Neural cell (in vitro differentiated cells): ENCODE measurements at regions not wholly inside any gene's neighbourhood (a gene's known extent, or its start where the extent isn't known, plus 50 kb on each side); places are given as distances from the start of the nearest gene placed in this dataset.

ENCODE experiments used
- CTCF ChIP-seq: fragments of 450-650 bp; IDR thresholded peaks from 2 replicates; pipeline ENCODE4 v1.5.1; 2014; ENCODE audit warnings: antibody characterized with exemption, mild to moderate bottlenecking, moderate library complexity; ENCODE audit not compliant: poor library complexity, severe bottlenecking
- EP300 ChIP-seq: fragments of 450-650 bp; conservative IDR thresholded peaks from 2 replicates; pipeline ENCODE4 v1.6.1; 2014; ENCODE audit warnings: antibody characterized with exemption, mild to moderate bottlenecking, moderate library complexity; ENCODE audit not compliant: poor library complexity, severe bottlenecking
- EZH2 ChIP-seq: fragments of 200-600, 300-800 bp; shearing (Covaris generic), sonication (generic); IDR thresholded peaks from 2 replicates; pipeline ENCODE4 v1.6.1; 2014; ENCODE audit warnings: antibody characterized with exemption, low read length, borderline replicate concordance, mild to moderate bottlenecking; ENCODE audit not compliant: insufficient read depth, poor library complexity, severe bottlenecking
- MXI1 ChIP-seq: fragments of 450-650 bp; conservative IDR thresholded peaks from 2 replicates; pipeline ENCODE4 v1.6.1; 2014; ENCODE audit warnings: antibody characterized with exemption, mild to moderate bottlenecking; ENCODE audit not compliant: poor library complexity, severe bottlenecking
- POLR2AphosphoS5 ChIP-seq: IDR thresholded peaks from 2 replicates; pipeline ENCODE4 v1.6.1; 2012
- RAD21 ChIP-seq: fragments of 450-650 bp; conservative IDR thresholded peaks from 2 replicates; pipeline ENCODE4 v1.6.1; 2014; ENCODE audit warnings: antibody characterized with exemption, mild to moderate bottlenecking, moderate library complexity
- SMC3 ChIP-seq: fragments of 450-650 bp; conservative IDR thresholded peaks from 2 replicates; pipeline ENCODE4 v1.6.1; 2014; ENCODE audit warnings: antibody characterized with exemption, mild to moderate bottlenecking, moderate library complexity; ENCODE audit not compliant: poor library complexity
- TAF1 ChIP-seq: IDR thresholded peaks from 2 replicates; pipeline ENCODE4 v1.6.1; 2012; ENCODE audit warnings: low read depth
- TF ChIP-seq, protein P1 (sequence below): IDR thresholded peaks from 2 replicates; pipeline ENCODE4 v1.6.1; 2012; ENCODE audit warnings: borderline replicate concordance

GRCh38 chr7:16061011-16061410 is 360.3 kb downstream of the CRPPA start:
- TF ChIP-seq POLR2AphosphoS5, result no peak
- no peak for TF ChIP-seq EP300
- no peak for TF ChIP-seq CTCF
- TF ChIP-seq RAD21, result no peak
- TF ChIP-seq EZH2, result no peak
- TF ChIP-seq SMC3, result no peak
- TF ChIP-seq, protein P1, sequence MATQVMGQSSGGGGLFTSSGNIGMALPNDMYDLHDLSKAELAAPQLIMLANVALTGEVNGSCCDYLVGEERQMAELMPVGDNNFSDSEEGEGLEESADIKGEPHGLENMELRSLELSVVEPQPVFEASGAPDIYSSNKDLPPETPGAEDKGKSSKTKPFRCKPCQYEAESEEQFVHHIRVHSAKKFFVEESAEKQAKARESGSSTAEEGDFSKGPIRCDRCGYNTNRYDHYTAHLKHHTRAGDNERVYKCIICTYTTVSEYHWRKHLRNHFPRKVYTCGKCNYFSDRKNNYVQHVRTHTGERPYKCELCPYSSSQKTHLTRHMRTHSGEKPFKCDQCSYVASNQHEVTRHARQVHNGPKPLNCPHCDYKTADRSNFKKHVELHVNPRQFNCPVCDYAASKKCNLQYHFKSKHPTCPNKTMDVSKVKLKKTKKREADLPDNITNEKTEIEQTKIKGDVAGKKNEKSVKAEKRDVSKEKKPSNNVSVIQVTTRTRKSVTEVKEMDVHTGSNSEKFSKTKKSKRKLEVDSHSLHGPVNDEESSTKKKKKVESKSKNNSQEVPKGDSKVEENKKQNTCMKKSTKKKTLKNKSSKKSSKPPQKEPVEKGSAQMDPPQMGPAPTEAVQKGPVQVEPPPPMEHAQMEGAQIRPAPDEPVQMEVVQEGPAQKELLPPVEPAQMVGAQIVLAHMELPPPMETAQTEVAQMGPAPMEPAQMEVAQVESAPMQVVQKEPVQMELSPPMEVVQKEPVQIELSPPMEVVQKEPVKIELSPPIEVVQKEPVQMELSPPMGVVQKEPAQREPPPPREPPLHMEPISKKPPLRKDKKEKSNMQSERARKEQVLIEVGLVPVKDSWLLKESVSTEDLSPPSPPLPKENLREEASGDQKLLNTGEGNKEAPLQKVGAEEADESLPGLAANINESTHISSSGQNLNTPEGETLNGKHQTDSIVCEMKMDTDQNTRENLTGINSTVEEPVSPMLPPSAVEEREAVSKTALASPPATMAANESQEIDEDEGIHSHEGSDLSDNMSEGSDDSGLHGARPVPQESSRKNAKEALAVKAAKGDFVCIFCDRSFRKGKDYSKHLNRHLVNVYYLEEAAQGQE, result no peak
- TF ChIP-seq TAF1, result no peak
- no peak for TF ChIP-seq MXI1
